ENCODE measurements at regions not wholly inside any gene's neighbourhood (a gene's known extent, or its start where the extent isn't known, plus 50 kb on each side); places are given as distances from the start of the nearest gene placed in this dataset.

DNA sequence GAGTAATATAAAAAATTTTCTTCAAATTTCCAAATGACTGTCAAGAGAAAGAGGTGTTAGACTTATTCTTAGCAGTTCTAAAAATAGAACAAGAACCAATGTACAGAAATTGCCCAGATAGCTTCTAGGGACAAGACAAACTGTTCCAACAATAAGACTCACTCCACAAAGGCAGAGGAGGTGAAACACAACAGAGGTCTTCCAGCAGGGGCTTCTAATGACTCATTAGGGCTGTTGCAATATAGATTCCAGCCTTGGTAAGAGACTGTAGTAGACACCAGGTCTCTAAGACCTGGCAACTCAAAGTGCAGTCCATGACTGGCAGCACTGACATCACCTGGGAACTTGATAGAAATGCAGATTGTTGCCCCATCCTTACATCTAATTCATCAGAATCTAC lies 134.6 kb upstream of the VLDLR start:
- no peak overlapping the region for H2AK5ac ChIP-seq (ENCODE audit: low read depth, low read length)
- no peak overlapping the region for H2BK120ac ChIP-seq (ENCODE audit: low read depth, low read length)
- DNase-seq (no peak), ATAC-seq (ENCODE audit: low read depth) (no peak)
- H3K79me1 ChIP-seq (ENCODE audit: low read depth in 1 of 2, low read length in 2 of 2): no peaks in the 10 kb centered on the region
- H2BK5ac ChIP-seq (ENCODE audit: low read depth, low read length, poor library complexity, severe bottlenecking): no peak overlapping the region
- no peaks in the 10 kb centered on the region for H3K9me1 ChIP-seq (ENCODE audit: insufficient read depth, low read length)
- intact Hi-C loops (cut with micrococcal nuclease): no loop called here
- no peak overlapping the region for H3K4me3 ChIP-seq (ENCODE audit: insufficient read depth, low read depth, low read length)
- TF ChIP-seq MAFK (IDR thresholded peaks at IDR 0.05; ENCODE audit: low read depth, low read length) (no peak), BHLHE40 (IDR thresholded peaks at IDR 0.05; ENCODE audit: low read depth, low read length) (no peak), POLR2A (IDR thresholded peaks at IDR 0.05; ENCODE audit: low read depth, low read length) (no peak), NFE2L2 (IDR thresholded peaks at IDR 0.05; ENCODE audit: low read depth, low read length) (no peak), MAZ (IDR thresholded peaks at IDR 0.05; ENCODE audit: borderline replicate concordance, low read depth, low read length) (no peak), MXI1 (IDR thresholded peaks at IDR 0.05; ENCODE audit: borderline replicate concordance, low read depth, low read length) (no peak), RAD21 (IDR thresholded peaks at IDR 0.05; ENCODE audit: low read length) (no peak)
- TF ChIP-seq, protein P1, sequence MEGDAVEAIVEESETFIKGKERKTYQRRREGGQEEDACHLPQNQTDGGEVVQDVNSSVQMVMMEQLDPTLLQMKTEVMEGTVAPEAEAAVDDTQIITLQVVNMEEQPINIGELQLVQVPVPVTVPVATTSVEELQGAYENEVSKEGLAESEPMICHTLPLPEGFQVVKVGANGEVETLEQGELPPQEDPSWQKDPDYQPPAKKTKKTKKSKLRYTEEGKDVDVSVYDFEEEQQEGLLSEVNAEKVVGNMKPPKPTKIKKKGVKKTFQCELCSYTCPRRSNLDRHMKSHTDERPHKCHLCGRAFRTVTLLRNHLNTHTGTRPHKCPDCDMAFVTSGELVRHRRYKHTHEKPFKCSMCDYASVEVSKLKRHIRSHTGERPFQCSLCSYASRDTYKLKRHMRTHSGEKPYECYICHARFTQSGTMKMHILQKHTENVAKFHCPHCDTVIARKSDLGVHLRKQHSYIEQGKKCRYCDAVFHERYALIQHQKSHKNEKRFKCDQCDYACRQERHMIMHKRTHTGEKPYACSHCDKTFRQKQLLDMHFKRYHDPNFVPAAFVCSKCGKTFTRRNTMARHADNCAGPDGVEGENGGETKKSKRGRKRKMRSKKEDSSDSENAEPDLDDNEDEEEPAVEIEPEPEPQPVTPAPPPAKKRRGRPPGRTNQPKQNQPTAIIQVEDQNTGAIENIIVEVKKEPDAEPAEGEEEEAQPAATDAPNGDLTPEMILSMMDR (conservative IDR thresholded peaks at IDR 0.05; ENCODE audit: low read depth, low read length): no peak
- TF ChIP-seq, protein P2, sequence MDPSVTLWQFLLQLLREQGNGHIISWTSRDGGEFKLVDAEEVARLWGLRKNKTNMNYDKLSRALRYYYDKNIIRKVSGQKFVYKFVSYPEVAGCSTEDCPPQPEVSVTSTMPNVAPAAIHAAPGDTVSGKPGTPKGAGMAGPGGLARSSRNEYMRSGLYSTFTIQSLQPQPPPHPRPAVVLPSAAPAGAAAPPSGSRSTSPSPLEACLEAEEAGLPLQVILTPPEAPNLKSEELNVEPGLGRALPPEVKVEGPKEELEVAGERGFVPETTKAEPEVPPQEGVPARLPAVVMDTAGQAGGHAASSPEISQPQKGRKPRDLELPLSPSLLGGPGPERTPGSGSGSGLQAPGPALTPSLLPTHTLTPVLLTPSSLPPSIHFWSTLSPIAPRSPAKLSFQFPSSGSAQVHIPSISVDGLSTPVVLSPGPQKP (IDR thresholded peaks at IDR 0.05; ENCODE audit: borderline replicate concordance, low read depth, low read length): no peak
- TF ChIP-seq, protein P3, sequence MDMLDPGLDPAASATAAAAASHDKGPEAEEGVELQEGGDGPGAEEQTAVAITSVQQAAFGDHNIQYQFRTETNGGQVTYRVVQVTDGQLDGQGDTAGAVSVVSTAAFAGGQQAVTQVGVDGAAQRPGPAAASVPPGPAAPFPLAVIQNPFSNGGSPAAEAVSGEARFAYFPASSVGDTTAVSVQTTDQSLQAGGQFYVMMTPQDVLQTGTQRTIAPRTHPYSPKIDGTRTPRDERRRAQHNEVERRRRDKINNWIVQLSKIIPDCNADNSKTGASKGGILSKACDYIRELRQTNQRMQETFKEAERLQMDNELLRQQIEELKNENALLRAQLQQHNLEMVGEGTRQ (IDR thresholded peaks at IDR 0.05; ENCODE audit: low read depth, low read length): no peak
- no peak overlapping the region for H4K8ac ChIP-seq (ENCODE audit: low read depth in 2 of 2, low read length in 2 of 2)
- no peaks in the 10 kb centered on the region for H4K20me1 ChIP-seq (ENCODE audit: insufficient read depth, low read length)
- H3K23ac ChIP-seq (ENCODE audit: low read depth, low read length): no peak overlapping the region
- no peak overlapping the region for H2AK9ac ChIP-seq (replicated peaks; ENCODE audit: low read depth, low read length, poor library complexity)
- peaks cover 3% of the 10 kb centered on the region; the same call in 1 of the 2 replicates for H3K4me1 ChIP-seq (ENCODE audit: control insufficient read depth, insufficient read depth, low read length)
- H3K9ac ChIP-seq (ENCODE audit: low read depth, low read length): no peak overlapping the region
- H3K56ac ChIP-seq (ENCODE audit: extremely low read depth, insufficient read depth, low read length): no peak overlapping the region
- no TSS peak for BruUV-seq (replicated peaks)
- ChIA-PET CTCF (interaction anchor here (0.7 kb wide), 1 partner anchor 168 kb away, joined by 3 read pairs; no protein-coding TSS in a partner anchor), POLR2A (ENCODE audit: unreplicated experiment) (no interaction called here)
- no peak overlapping the region for H4K91ac ChIP-seq (ENCODE audit: insufficient read depth, low read depth, low read length)
- in situ Hi-C loops (cut with MboI; ENCODE audit: low sequenced_read_pairs): no loop called here
- no peak overlapping the region for H2BK15ac ChIP-seq (ENCODE audit: low read depth, low read length)
- dilution Hi-C loops (cut with HindIII; ENCODE audit: low sequenced_read_pairs, unreplicated experiment): no loop called here
- H3K27me3 ChIP-seq (ENCODE audit: control insufficient read depth, insufficient read depth, low read length): no peaks in the 10 kb centered on the region
- no peak overlapping the region for H3K4me2 ChIP-seq (ENCODE audit: low read depth, low read length)
- H3K4ac ChIP-seq (ENCODE audit: low read depth, low read length): no peak overlapping the region
- no peaks in the 10 kb centered on the region for H3K36me3 ChIP-seq (ENCODE audit: control insufficient read depth, insufficient read depth, low read length)
- no peak overlapping the region for H3K27ac ChIP-seq (ENCODE audit: insufficient read depth, low read length)
- H3K18ac ChIP-seq (ENCODE audit: low read depth, low read length): no peak overlapping the region
- no peak overlapping the region for H2BK20ac ChIP-seq (ENCODE audit: low read depth, low read length)
- H2AFZ ChIP-seq (replicated peaks; ENCODE audit: low read length, poor library complexity): no peak overlapping the region
- H3K14ac ChIP-seq (replicated peaks; ENCODE audit: low read depth, low read length): no peak overlapping the region
- H3K9me3 ChIP-seq (ENCODE audit: control insufficient read depth, insufficient read depth, low read length): no peaks in the 10 kb centered on the region
- no peak overlapping the region for H4K5ac ChIP-seq (ENCODE audit: low read depth, low read length)

All from IMR-90 (cell line).